ENCODE measurements at regions not wholly inside any gene's neighbourhood (a gene's known extent, or its start where the extent isn't known, plus 50 kb on each side); places are given as distances from the start of the nearest gene placed in this dataset.

- TF ChIP-seq REST (IDR thresholded peaks at IDR 0.05; ENCODE audit: unreplicated experiment) (no peak), NANOG (IDR thresholded peaks at IDR 0.05; ENCODE audit: borderline replicate concordance) (no peak), POLR2AphosphoS5 (IDR thresholded peaks at IDR 0.05; ENCODE audit: low read depth) (no peak)
Measured at GRCh38 chr10:57113545-57113944, 752.5 kb upstream of the ZWINT start (continued).

GRCh38 chr10:57102236-57102635, 741.2 kb upstream of the ZWINT start:
- Histone ChIP-seq H3K79me2 (replicated peaks; ENCODE audit: insufficient read depth) (no peaks in the 10 kb centered on the region), H2AFZ (no peak overlapping the region), H3K4me2 (peak overlapping the region; percentile 7; the same call in 1 of the 2 replicates), H4K20me1 (replicated peaks; ENCODE audit: insufficient read depth) (no peaks in the 10 kb centered on the region), H3K27me3 (ENCODE audit: insufficient read depth) (no peaks in the 10 kb centered on the region), H3K27ac (ENCODE audit: low read depth) (peak overlapping the region; percentile 76; the same call in 1 of the 2 replicates), H3K36me3 (ENCODE audit: insufficient read depth) (no peaks in the 10 kb centered on the region), H3K4me3 (no peak overlapping the region), H3K4me1 (ENCODE audit: insufficient read depth) (peaks cover 16% of the 10 kb centered on the region), H3F3A (replicated peaks; ENCODE audit: low read depth) (no peaks in the 10 kb centered on the region), H3K9me2 (ENCODE audit: insufficient read depth) (no peaks in the 10 kb centered on the region)
- peaks cover 26% of the 10 kb centered on the region; the same call in 2 of the 3 replicates for H3K36me3 Mint-ChIP-seq (ENCODE audit: low read depth)
- H3K27ac Mint-ChIP-seq: peak overlapping the region; percentile 79; the same call in 1 of the 2 replicates
- peak overlapping the region; percentile 9; the same call in 2 of the 3 replicates for H3K4me3 Mint-ChIP-seq
- peaks cover 29% of the 10 kb centered on the region for H3K4me1 Mint-ChIP-seq
- DNase-seq (ENCODE audit: low spot score) (peak; percentile 86), ATAC-seq (peak; percentile 83)
- no peaks in the 10 kb centered on the region; the same call in 1 of the 3 replicates for H3K9me3 Mint-ChIP-seq
- H3K27me3 Mint-ChIP-seq (ENCODE audit: insufficient read depth, low read depth, poor library complexity): peaks cover 7% of the 10 kb centered on the region
- 0 out of 2 replicates have a peak, but pooled peaks have one; percentile 15 for TF ChIP-seq CREB1 (CRISPR knock-in tag; IDR thresholded peaks at IDR 0.05; ENCODE audit: low read depth)
- no peak for TF ChIP-seq POLR2AphosphoS5 (IDR thresholded peaks at IDR 0.05; ENCODE audit: low read depth)
- TF ChIP-seq EZH2 (IDR thresholded peaks at IDR 0.05; ENCODE audit: low read depth, unreplicated experiment): no peak
- TF ChIP-seq CTCF (conservative IDR thresholded peaks at IDR 0.05; ENCODE audit: low read depth in 2 of 2): no peak
- TF ChIP-seq ETS1 (IDR thresholded peaks at IDR 0.05): no peak
- peak; percentile 26; the same call in 1 of the 2 replicates for TF ChIP-seq ZNF462 (CRISPR knock-in tag; IDR thresholded peaks at IDR 0.05)
- TF ChIP-seq ZNF331 (CRISPR knock-in tag; IDR thresholded peaks at IDR 0.05; ENCODE audit: low read depth): no peak
- TF ChIP-seq JUNB (IDR thresholded peaks at IDR 0.05; ENCODE audit: unreplicated experiment): no peak
- TF ChIP-seq ZNF114 (CRISPR knock-in tag; IDR thresholded peaks at IDR 0.05): no peak
- TF ChIP-seq NANOG (IDR thresholded peaks at IDR 0.05; ENCODE audit: borderline replicate concordance): no peak
